DND-41 (cell line): ENCODE measurements at regions not wholly inside any gene's neighbourhood (a gene's known extent, or its start where the extent isn't known, plus 50 kb on each side); places are given as distances from the start of the nearest gene placed in this dataset.

ENCODE experiments used
- ATAC-seq: fragments of 200-7000 bp; cut with Tn5 transposase; 3 replicates; pipeline ENCODE4 v1.9.1; 2021; ENCODE audit warnings: low read depth; ENCODE audit not compliant: insufficient read depth
- DNase-seq: peaks from one replicate; pipeline ENCODE4 v3.0.0-alpha.2; 2020
- H2AFZ ChIP-seq: 2 replicates; pipeline ENCODE4 v1.6.0; 2012; ENCODE audit warnings: low read depth, low read length
- H3K27ac ChIP-seq: 2 replicates; pipeline ENCODE4 v1.5.1; 2012; ENCODE audit warnings: low read length, inconsistent platforms
- H3K27me3 ChIP-seq: fragments of 200-600 bp; sonication (generic); 2 replicates; pipeline ENCODE4 v1.6.0; 2012; ENCODE audit warnings: low read length, mild to moderate bottlenecking, inconsistent platforms; ENCODE audit not compliant: insufficient read depth, poor library complexity
- H3K36me3 ChIP-seq: 2 replicates; pipeline ENCODE4 v1.5.1; 2012; ENCODE audit warnings: low read length, inconsistent platforms; ENCODE audit not compliant: insufficient read depth
- H3K4me1 ChIP-seq: 2 replicates; pipeline ENCODE4 v1.5.1; 2012; ENCODE audit warnings: mild to moderate bottlenecking, low read length; ENCODE audit not compliant: insufficient read depth
- H3K4me2 ChIP-seq: 2 replicates; pipeline ENCODE4 v1.6.0; 2012; ENCODE audit warnings: mild to moderate bottlenecking, moderate library complexity, low read length, inconsistent platforms; ENCODE audit not compliant: insufficient read depth
- H3K4me3 ChIP-seq, 2 experiments: fragments of 200-600 bp in 1 of 2; shearing (Covaris generic) in 1 of 2; 2 replicates each; pipeline ENCODE4 v1.5.1; 2012 to 2016; ENCODE audit warnings: inconsistent platforms in 2 of 2, low read length in 2 of 2, mild to moderate bottlenecking in 2 of 2, low read depth in 1 of 2, moderate library complexity in 1 of 2
- H3K79me2 ChIP-seq: 2 replicates; pipeline ENCODE4 v1.6.0; 2012; ENCODE audit warnings: low read length, inconsistent platforms; ENCODE audit not compliant: insufficient read depth
- H3K9ac ChIP-seq: 2 replicates; pipeline ENCODE4 v1.6.0; 2012; ENCODE audit warnings: low read depth, mild to moderate bottlenecking, inconsistent platforms, low read length, moderate library complexity
- H3K9me3 ChIP-seq: 2 replicates; pipeline ENCODE4 v1.5.1; 2012; ENCODE audit warnings: low read length, moderate library complexity, mild to moderate bottlenecking, inconsistent platforms; ENCODE audit not compliant: insufficient read depth, severe bottlenecking
- H4K20me1 ChIP-seq: 2 replicates; pipeline ENCODE4 v1.6.0; 2012; ENCODE audit warnings: low read length; ENCODE audit not compliant: insufficient read depth
- EZH2 ChIP-seq: IDR thresholded peaks from 3 replicates; pipeline ENCODE4 v1.6.1; 2012; ENCODE audit warnings: borderline replicate concordance, low read depth, mild to moderate bottlenecking, moderate library complexity, low read length, inconsistent platforms; ENCODE audit not compliant: severe bottlenecking
- TF ChIP-seq, protein P1 (sequence below): IDR thresholded peaks from 2 replicates; pipeline ENCODE4 v1.5.1; 2012; ENCODE audit warnings: borderline replicate concordance, low read length, moderate library complexity, mild to moderate bottlenecking; ENCODE audit not compliant: poor library complexity, severe bottlenecking; ENCODE audit errors: extremely low read depth

DNA sequence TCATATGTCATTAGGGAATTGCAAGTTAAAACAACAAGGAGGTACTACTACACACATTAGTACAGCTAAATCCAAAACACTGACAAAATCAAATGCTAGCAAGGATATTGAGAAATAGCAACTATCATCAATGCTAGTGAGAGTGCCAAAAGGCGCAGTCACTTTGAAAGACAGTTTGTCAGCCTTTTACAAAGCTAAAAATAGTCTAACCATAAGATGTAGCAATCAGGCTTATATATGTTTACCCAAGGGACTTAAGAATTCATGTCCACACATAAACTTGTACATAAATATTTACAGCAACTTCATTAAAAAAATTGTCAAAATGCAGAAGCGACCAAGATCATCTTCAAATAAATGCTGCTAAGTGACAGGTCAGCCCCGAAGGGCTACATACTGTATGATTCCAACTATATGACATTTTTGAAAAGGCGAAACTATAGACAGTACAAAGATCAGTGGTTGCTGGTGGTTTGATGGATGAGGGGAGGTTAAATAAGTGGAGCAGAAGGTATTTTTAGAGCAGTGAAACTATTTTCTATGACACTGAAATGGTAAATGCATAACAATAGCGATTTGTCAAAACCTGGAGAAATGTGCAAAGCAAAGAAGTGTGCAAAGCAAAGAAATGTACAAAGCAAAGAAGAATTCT is 704.8 kb downstream of the ARAP2 start:
- no peaks in the 10 kb centered on the region for H3K79me2 ChIP-seq
- H4K20me1 ChIP-seq = no peaks in the 10 kb centered on the region
- no peaks in the 10 kb centered on the region for H3K27me3 ChIP-seq
- H3K36me3 ChIP-seq = no peaks in the 10 kb centered on the region
- TF ChIP-seq, protein P1, sequence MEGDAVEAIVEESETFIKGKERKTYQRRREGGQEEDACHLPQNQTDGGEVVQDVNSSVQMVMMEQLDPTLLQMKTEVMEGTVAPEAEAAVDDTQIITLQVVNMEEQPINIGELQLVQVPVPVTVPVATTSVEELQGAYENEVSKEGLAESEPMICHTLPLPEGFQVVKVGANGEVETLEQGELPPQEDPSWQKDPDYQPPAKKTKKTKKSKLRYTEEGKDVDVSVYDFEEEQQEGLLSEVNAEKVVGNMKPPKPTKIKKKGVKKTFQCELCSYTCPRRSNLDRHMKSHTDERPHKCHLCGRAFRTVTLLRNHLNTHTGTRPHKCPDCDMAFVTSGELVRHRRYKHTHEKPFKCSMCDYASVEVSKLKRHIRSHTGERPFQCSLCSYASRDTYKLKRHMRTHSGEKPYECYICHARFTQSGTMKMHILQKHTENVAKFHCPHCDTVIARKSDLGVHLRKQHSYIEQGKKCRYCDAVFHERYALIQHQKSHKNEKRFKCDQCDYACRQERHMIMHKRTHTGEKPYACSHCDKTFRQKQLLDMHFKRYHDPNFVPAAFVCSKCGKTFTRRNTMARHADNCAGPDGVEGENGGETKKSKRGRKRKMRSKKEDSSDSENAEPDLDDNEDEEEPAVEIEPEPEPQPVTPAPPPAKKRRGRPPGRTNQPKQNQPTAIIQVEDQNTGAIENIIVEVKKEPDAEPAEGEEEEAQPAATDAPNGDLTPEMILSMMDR = no peak
- no peak for TF ChIP-seq EZH2
- DNase-seq (no peak), ATAC-seq (no peak)
- H3K27ac ChIP-seq = no peak overlapping the region
- H3K4me2 ChIP-seq = no peak overlapping the region
- no peak overlapping the region for H3K9ac ChIP-seq
- no peaks in the 10 kb centered on the region for H3K4me1 ChIP-seq
- H3K9me3 ChIP-seq = no peaks in the 10 kb centered on the region
- H2AFZ ChIP-seq = no peak overlapping the region
- no peak overlapping the region for H3K4me3 ChIP-seq

DNA sequence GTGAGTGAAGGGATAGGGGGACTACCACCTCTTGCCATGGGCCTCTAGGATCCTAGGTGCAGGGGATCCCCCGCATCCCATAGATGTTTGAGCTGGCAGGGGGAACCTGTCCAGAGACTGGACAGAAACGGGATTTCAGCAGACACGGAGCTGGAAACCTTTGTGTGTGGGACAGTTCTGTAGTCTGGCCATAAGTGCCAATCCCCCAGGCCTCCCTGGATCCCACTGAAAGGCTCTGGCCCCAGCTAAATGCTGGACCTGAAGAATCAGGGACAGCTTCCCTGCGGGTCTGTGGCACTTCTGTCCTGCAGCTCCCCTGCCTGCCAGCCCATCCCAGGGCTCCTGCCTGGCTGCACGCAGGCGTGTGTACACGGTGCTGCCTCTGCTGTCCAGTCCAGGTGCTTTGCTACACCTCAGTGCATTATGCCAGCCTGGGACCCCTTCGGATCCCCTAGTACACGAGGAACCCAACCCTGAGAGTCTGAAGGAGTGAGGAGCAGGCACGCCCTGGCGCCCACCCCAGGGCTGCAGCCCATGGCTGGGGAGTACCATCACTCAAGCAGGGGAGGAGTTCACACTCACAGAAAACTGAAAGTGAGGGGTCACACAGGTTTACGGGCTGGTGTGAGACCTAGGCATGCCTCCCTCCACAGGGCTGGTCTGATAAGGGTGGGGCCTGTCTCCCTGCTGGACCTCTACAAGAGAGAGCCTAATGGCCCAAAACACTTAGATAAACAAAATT is 703.0 kb downstream of the ARAP2 start:
- ATAC-seq (no peak), DNase-seq (no peak)
- Histone ChIP-seq H3K4me3 (no peak overlapping the region), H3K36me3 (no peaks in the 10 kb centered on the region), H3K9me3 (no peaks in the 10 kb centered on the region), H3K9ac (no peak overlapping the region), H3K27ac (no peak overlapping the region), H3K79me2 (no peaks in the 10 kb centered on the region), H3K4me2 (no peak overlapping the region), H2AFZ (no peak overlapping the region), H3K4me1 (no peaks in the 10 kb centered on the region), H3K27me3 (no peaks in the 10 kb centered on the region), H4K20me1 (no peaks in the 10 kb centered on the region)
- no peak for TF ChIP-seq EZH2

DNA sequence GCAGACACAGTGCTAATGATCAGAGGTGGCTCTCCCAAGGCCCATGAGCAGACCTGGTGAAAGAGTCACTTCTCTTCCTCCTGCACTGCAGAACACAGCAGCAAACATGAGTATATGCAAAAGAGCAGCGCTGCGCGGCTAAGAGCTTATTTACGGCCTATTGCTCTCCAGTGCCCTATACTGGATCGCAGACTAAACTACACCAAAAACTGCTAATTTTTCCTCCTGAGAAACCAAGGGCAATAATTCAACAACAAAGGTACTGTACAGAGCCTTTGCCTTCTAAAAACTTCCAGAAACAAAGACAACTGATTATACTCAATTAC is 702.5 kb downstream of the ARAP2 start:
- Histone ChIP-seq H3K4me2 (no peak overlapping the region), H3K27ac (no peak overlapping the region), H3K9me3 (no peaks in the 10 kb centered on the region), H2AFZ (no peak overlapping the region), H4K20me1 (no peaks in the 10 kb centered on the region), H3K79me2 (no peaks in the 10 kb centered on the region), H3K27me3 (no peaks in the 10 kb centered on the region), H3K9ac (no peak overlapping the region), H3K4me3 (no peak overlapping the region), H3K36me3 (no peaks in the 10 kb centered on the region), H3K4me1 (no peaks in the 10 kb centered on the region)
- DNase-seq = no peak
- no peak for ATAC-seq
- TF ChIP-seq, protein P1 = no peak
- no peak for TF ChIP-seq EZH2

DNA sequence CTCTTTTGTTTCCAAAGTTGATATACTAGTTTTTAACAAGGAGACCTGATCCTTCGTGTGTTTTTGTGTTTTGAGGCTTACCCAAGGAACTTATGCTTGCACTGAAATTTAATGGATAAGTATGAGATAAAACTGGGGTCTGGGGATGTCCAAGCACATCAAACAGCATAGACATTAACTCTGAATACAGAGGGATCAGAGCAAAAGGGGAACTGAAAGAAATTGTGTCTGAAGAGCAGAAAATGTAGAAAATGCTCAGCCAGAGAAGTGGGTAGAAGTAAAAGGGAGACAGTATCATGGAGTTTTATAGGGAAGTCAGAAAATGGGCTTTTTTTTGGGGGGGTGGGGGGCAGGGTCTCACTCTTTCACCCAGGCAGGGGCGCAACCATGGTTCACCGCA is 695.4 kb downstream of the ARAP2 start:
- no peaks in the 10 kb centered on the region for H3K4me1 ChIP-seq
- no peaks in the 10 kb centered on the region for H3K79me2 ChIP-seq
- no peak overlapping the region for H3K9ac ChIP-seq
- H3K36me3 ChIP-seq = no peaks in the 10 kb centered on the region
- H3K4me3 ChIP-seq = no peak overlapping the region
- ATAC-seq = no peak
- no peak for DNase-seq
- H3K27ac ChIP-seq = no peak overlapping the region
- no peaks in the 10 kb centered on the region for H4K20me1 ChIP-seq
- H3K4me2 ChIP-seq = no peak overlapping the region
- H3K9me3 ChIP-seq = no peaks in the 10 kb centered on the region
- TF ChIP-seq, protein P1 = no peak
- TF ChIP-seq EZH2 = no peak
- H2AFZ ChIP-seq = no peak overlapping the region
- no peaks in the 10 kb centered on the region for H3K27me3 ChIP-seq
